ENCODE measurements at regions not wholly inside any gene's neighbourhood (a gene's known extent, or its start where the extent isn't known, plus 50 kb on each side); places are given as distances from the start of the nearest gene placed in this dataset.

- TF ChIP-seq, protein P1, sequence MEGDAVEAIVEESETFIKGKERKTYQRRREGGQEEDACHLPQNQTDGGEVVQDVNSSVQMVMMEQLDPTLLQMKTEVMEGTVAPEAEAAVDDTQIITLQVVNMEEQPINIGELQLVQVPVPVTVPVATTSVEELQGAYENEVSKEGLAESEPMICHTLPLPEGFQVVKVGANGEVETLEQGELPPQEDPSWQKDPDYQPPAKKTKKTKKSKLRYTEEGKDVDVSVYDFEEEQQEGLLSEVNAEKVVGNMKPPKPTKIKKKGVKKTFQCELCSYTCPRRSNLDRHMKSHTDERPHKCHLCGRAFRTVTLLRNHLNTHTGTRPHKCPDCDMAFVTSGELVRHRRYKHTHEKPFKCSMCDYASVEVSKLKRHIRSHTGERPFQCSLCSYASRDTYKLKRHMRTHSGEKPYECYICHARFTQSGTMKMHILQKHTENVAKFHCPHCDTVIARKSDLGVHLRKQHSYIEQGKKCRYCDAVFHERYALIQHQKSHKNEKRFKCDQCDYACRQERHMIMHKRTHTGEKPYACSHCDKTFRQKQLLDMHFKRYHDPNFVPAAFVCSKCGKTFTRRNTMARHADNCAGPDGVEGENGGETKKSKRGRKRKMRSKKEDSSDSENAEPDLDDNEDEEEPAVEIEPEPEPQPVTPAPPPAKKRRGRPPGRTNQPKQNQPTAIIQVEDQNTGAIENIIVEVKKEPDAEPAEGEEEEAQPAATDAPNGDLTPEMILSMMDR (optimal IDR thresholded peaks at IDR 0.05 in 1 of 3, IDR thresholded peaks at IDR 0.05 in 1 of 3, conservative IDR thresholded peaks at IDR 0.05 in 1 of 3; ENCODE audit: extremely low read depth in 1 of 3, insufficient read depth in 2 of 3, low read length in 3 of 3), result no peak
- no peak for TF ChIP-seq EZH2 (IDR thresholded peaks at IDR 0.05; ENCODE audit: low read length)
Observed at GRCh38 chr9:16158093-16158492, 605.2 kb downstream of the CCDC171 start.
